ENCODE measurements at regions not wholly inside any gene's neighbourhood (a gene's known extent, or its start where the extent isn't known, plus 50 kb on each side); places are given as distances from the start of the nearest gene placed in this dataset.

- Mint-ChIP-seq H3K4me3 (no peak overlapping the region), H3K27me3 (peaks cover 7% of the 10 kb centered on the region), H3K27ac (no peak overlapping the region), H3K4me1 (no peaks in the 10 kb centered on the region), H3K9me3 (ENCODE audit: insufficient read depth) (no peaks in the 10 kb centered on the region)
- no peaks in the 10 kb centered on the region for H3K36me3 ChIP-seq (replicated peaks in 1 of 2; ENCODE audit: control extremely low read depth in 1 of 2, control insufficient read depth in 1 of 2, extremely low read depth in 1 of 2, insufficient read depth in 2 of 2, low read length in 1 of 2)
- H2AFZ ChIP-seq (ENCODE audit: insufficient read depth, low read depth, low read length, poor library complexity, severe bottlenecking), result no peak overlapping the region
- intact Hi-C loops (cut with micrococcal nuclease), result no loop called here
- H3K4me1 ChIP-seq (ENCODE audit: control insufficient read depth in 2 of 2, insufficient read depth in 2 of 2, low read length in 2 of 2), result no peaks in the 10 kb centered on the region
- DNase-seq, result no peak
- H4K20me1 ChIP-seq (ENCODE audit: control insufficient read depth, insufficient read depth, low read length, poor library complexity, severe bottlenecking), result no peaks in the 10 kb centered on the region
- no peak overlapping the region for H3K27ac ChIP-seq (ENCODE audit: low read length in 2 of 2)
- H3K27me3 ChIP-seq (replicated peaks in 1 of 4; ENCODE audit: control extremely low read depth in 1 of 4, control insufficient read depth in 3 of 4, insufficient read depth in 4 of 4, low read length in 3 of 4), result no peaks in the 10 kb centered on the region
- H3K9ac ChIP-seq (ENCODE audit: low read length), result no peak overlapping the region
- ChIA-PET CTCF (no interaction called here), POLR2A (no interaction called here)
- H3K79me2 ChIP-seq (ENCODE audit: control insufficient read depth, insufficient read depth, low read length), result no peaks in the 10 kb centered on the region
- ATAC-seq (ENCODE audit: low read depth), result no peak
- WGBS (ENCODE audit: insufficient coverage), result 93% methylated on average over 3 of the region's 7 CpGs
- no peaks in the 10 kb centered on the region for H3K9me3 ChIP-seq (ENCODE audit: control extremely low read depth in 1 of 3, control insufficient read depth in 2 of 3, insufficient read depth in 1 of 3, low read length in 2 of 3)
- no peak overlapping the region for H3K4me3 ChIP-seq (ENCODE audit: control extremely low read depth in 1 of 5, extremely low read depth in 1 of 5, insufficient read depth in 1 of 5, low read depth in 2 of 5, low read length in 4 of 5)
- TF ChIP-seq EZH2 (IDR thresholded peaks at IDR 0.05; ENCODE audit: borderline replicate concordance, insufficient read depth, low read depth, low read length, poor library complexity, severe bottlenecking) (no peak), CTCF (IDR thresholded peaks at IDR 0.05) (no peak)
- no peak overlapping the region for H3K4me2 ChIP-seq (replicated peaks; ENCODE audit: low read depth, low read length, poor library complexity, severe bottlenecking)
Measured at GRCh38 chr6:130766239-130767144, 60.7 kb upstream of the SMLR1 start.

- H3K4me3 ChIP-seq (ENCODE audit: control extremely low read depth in 1 of 5, extremely low read depth in 1 of 5, insufficient read depth in 1 of 5, low read depth in 2 of 5, low read length in 4 of 5), result no peak overlapping the region
- H4K20me1 ChIP-seq (ENCODE audit: control insufficient read depth, insufficient read depth, low read length, poor library complexity, severe bottlenecking), result no peaks in the 10 kb centered on the region
- no peak overlapping the region for H3K4me3 Mint-ChIP-seq
- H3K4me2 ChIP-seq (replicated peaks; ENCODE audit: low read depth, low read length, poor library complexity, severe bottlenecking), result no peak overlapping the region
- H3K79me2 ChIP-seq (ENCODE audit: control insufficient read depth, insufficient read depth, low read length), result no peaks in the 10 kb centered on the region
- ATAC-seq (ENCODE audit: low read depth), result no peak
- H3K27me3 ChIP-seq (replicated peaks in 1 of 4; ENCODE audit: control extremely low read depth in 1 of 4, control insufficient read depth in 3 of 4, insufficient read depth in 4 of 4, low read length in 3 of 4), result no peaks in the 10 kb centered on the region
- H3K9me3 Mint-ChIP-seq (ENCODE audit: insufficient read depth), result no peaks in the 10 kb centered on the region
- TF ChIP-seq CTCF (IDR thresholded peaks at IDR 0.05) (no peak), EZH2 (IDR thresholded peaks at IDR 0.05; ENCODE audit: borderline replicate concordance, insufficient read depth, low read depth, low read length, poor library complexity, severe bottlenecking) (no peak)
- no peaks in the 10 kb centered on the region for H3K4me1 ChIP-seq (ENCODE audit: control insufficient read depth in 2 of 2, insufficient read depth in 2 of 2, low read length in 2 of 2)
- H3K27ac Mint-ChIP-seq, result no peak overlapping the region
- POLR2A ChIA-PET, result no interaction called here
- no peak for DNase-seq
- intact Hi-C loops (cut with micrococcal nuclease), result no loop called here
- H3K36me3 ChIP-seq (replicated peaks in 1 of 2; ENCODE audit: control extremely low read depth in 1 of 2, control insufficient read depth in 1 of 2, extremely low read depth in 1 of 2, insufficient read depth in 2 of 2, low read length in 1 of 2), result no peaks in the 10 kb centered on the region
- no peak overlapping the region for H2AFZ ChIP-seq (ENCODE audit: insufficient read depth, low read depth, low read length, poor library complexity, severe bottlenecking)
- no peaks in the 10 kb centered on the region for H3K27me3 Mint-ChIP-seq
- H3K4me1 Mint-ChIP-seq, result no peaks in the 10 kb centered on the region
- WGBS (ENCODE audit: insufficient coverage), result no CpG with 5 or more reads among the region's 1 CpG
- no peaks in the 10 kb centered on the region for H3K9me3 ChIP-seq (ENCODE audit: control extremely low read depth in 1 of 3, control insufficient read depth in 2 of 3, insufficient read depth in 1 of 3, low read length in 2 of 3)
- no peak overlapping the region for H3K27ac ChIP-seq (ENCODE audit: low read length in 2 of 2)
- CTCF ChIA-PET, result no interaction called here
- no peak overlapping the region for H3K9ac ChIP-seq (ENCODE audit: low read length)
Measured at GRCh38 chr6:130769861-130770260, 57.3 kb upstream of the SMLR1 start.
